ENCODE measurements at regions not wholly inside any gene's neighbourhood (a gene's known extent, or its start where the extent isn't known, plus 50 kb on each side); places are given as distances from the start of the nearest gene placed in this dataset.

- TF ChIP-seq CTCF (optimal IDR thresholded peaks at IDR 0.05 in 1 of 3, IDR thresholded peaks at IDR 0.05 in 1 of 3, conservative IDR thresholded peaks at IDR 0.05 in 1 of 3; ENCODE audit: extremely low read depth in 1 of 3, insufficient read depth in 2 of 3, low read length in 3 of 3) (no peak), EZH2 (IDR thresholded peaks at IDR 0.05; ENCODE audit: low read length) (no peak)
These were observed 1255.5 kb upstream of the PHF14 start for GRCh38 chr7:9718071-9718661.

Measured in keratinocyte (primary cell).